WTC11 (cell line): ENCODE measurements at regions not wholly inside any gene's neighbourhood (a gene's known extent, or its start where the extent isn't known, plus 50 kb on each side); places are given as distances from the start of the nearest gene placed in this dataset.

Experiments used
- ATAC-seq: fragments of 200-7000 bp; cut with Tn5 transposase; 2 replicates; pipeline ENCODE4 v1.10.0; 2021; ENCODE audit warnings: mild to moderate bottlenecking, moderate library complexity
- CTCF ChIA-PET: fragments of 300-600 bp; sonication (Branson Sonifier 250); formaldehyde crosslinking; loops from one replicate; lab custom pipeline; 2021; ENCODE audit warnings: antibody characterized with exemption; lab: Charles Lee
- POLR2A ChIA-PET: fragments of 350-600 bp; sonication (Branson Sonifier 250); formaldehyde crosslinking; loops from one replicate; lab custom pipeline; 2021; ENCODE audit warnings: antibody characterized with exemption; lab: Charles Lee
- DNase-seq: peaks from one replicate; pipeline ENCODE4 v3.0.0; 2021; ENCODE audit warnings: low spot score
- H3K27ac Mint-ChIP-seq: 2 replicates; pipeline ENCODE4 v1.8.0; 2021; ENCODE audit warnings: mixed read lengths
- H3K27me3 Mint-ChIP-seq: 2 replicates; pipeline ENCODE4 v1.8.0; 2021; ENCODE audit warnings: low read depth, mild to moderate bottlenecking, moderate library complexity, mixed read lengths
- H3K36me3 Mint-ChIP-seq: 2 replicates; pipeline ENCODE4 v1.8.0; 2021; ENCODE audit warnings: mixed read lengths
- H3K4me1 Mint-ChIP-seq: 2 replicates; pipeline ENCODE4 v1.8.0; 2022; ENCODE audit warnings: mixed read lengths
- H3K4me3 Mint-ChIP-seq: 2 replicates; pipeline ENCODE4 v1.8.0; 2021; ENCODE audit warnings: mild to moderate bottlenecking, moderate library complexity, mixed read lengths
- H3K9me3 Mint-ChIP-seq: 2 replicates; pipeline ENCODE4 v1.8.0; 2021; ENCODE audit warnings: mixed read lengths
- ATF1 ChIP-seq: sonication (generic); formaldehyde crosslinking; IDR thresholded peaks from 2 replicates; pipeline ENCODE4 v1.8.1; 2023; ENCODE audit warnings: mild to moderate bottlenecking, moderate library complexity, missing genetic modification reagents
- CDX4 ChIP-seq: fragments of 250-450 bp; sonication (Bioruptor Pico); IDR thresholded peaks from 2 replicates; pipeline ENCODE4 v1.9.0; 2021; ENCODE audit warnings: moderate library complexity, mild to moderate bottlenecking, inconsistent platforms, borderline replicate concordance
- FOXP1 ChIP-seq: sonication (generic); formaldehyde crosslinking; IDR thresholded peaks from 2 replicates; pipeline ENCODE4 v1.8.0; 2022; ENCODE audit warnings: missing genetic modification reagents, mild to moderate bottlenecking, moderate library complexity, borderline replicate concordance
- HMGXB4 ChIP-seq: sonication (generic); formaldehyde crosslinking; IDR thresholded peaks from 2 replicates; pipeline ENCODE4 v1.8.1; 2023; ENCODE audit warnings: mild to moderate bottlenecking, moderate library complexity, missing genetic modification reagents
- IRF2 ChIP-seq: sonication (generic); formaldehyde crosslinking; IDR thresholded peaks from 2 replicates; pipeline ENCODE4 v1.8.0; 2022; ENCODE audit warnings: low read depth, missing genetic modification reagents, borderline replicate concordance
- KAT7 ChIP-seq: sonication (generic); formaldehyde crosslinking; IDR thresholded peaks from 2 replicates; pipeline ENCODE4 v1.8.1; 2023; ENCODE audit warnings: missing genetic modification reagents, mild to moderate bottlenecking, borderline replicate concordance
- MLX ChIP-seq: sonication (generic); formaldehyde crosslinking; IDR thresholded peaks from 2 replicates; pipeline ENCODE4 v1.8.1; 2023; ENCODE audit warnings: mild to moderate bottlenecking, missing genetic modification reagents, moderate library complexity
- MXD4 ChIP-seq: fragments of 250-450 bp; sonication (Bioruptor Pico); IDR thresholded peaks from 2 replicates; pipeline ENCODE4 v1.8.0; 2021; ENCODE audit warnings: mild to moderate bottlenecking, moderate library complexity, borderline replicate concordance
- NFE2L1 ChIP-seq: sonication (generic); formaldehyde crosslinking; IDR thresholded peaks from 2 replicates; pipeline ENCODE4 v1.8.1; 2023; ENCODE audit warnings: missing genetic modification reagents
- NR2C2 ChIP-seq: sonication (generic); formaldehyde crosslinking; IDR thresholded peaks from 2 replicates; pipeline ENCODE4 v1.8.0; 2022; ENCODE audit warnings: mild to moderate bottlenecking, missing genetic modification reagents
- OVOL2 ChIP-seq: fragments of 250-450 bp; sonication (Bioruptor Pico); IDR thresholded peaks from 2 replicates; pipeline ENCODE4 v1.9.0; 2021; ENCODE audit warnings: mild to moderate bottlenecking, borderline replicate concordance
- PRDM15 ChIP-seq: sonication (generic); formaldehyde crosslinking; IDR thresholded peaks from 2 replicates; pipeline ENCODE4 v1.8.0; 2022; ENCODE audit warnings: missing genetic modification reagents
- PRRX2 ChIP-seq: fragments of 250-450 bp; sonication (Bioruptor Pico); IDR thresholded peaks from 2 replicates; pipeline ENCODE4 v1.8.0; 2021; ENCODE audit warnings: mild to moderate bottlenecking
- TCF7 ChIP-seq: sonication (generic); formaldehyde crosslinking; IDR thresholded peaks from 2 replicates; pipeline ENCODE4 v1.8.0; 2022; ENCODE audit warnings: mild to moderate bottlenecking, low read depth, missing genetic modification reagents, moderate library complexity
- ZNF138 ChIP-seq: sonication (generic); formaldehyde crosslinking; conservative IDR thresholded peaks from 2 replicates; pipeline ENCODE4 v1.8.1; 2022; ENCODE audit warnings: mild to moderate bottlenecking, moderate library complexity, missing genetic modification reagents
- ZNF396 ChIP-seq: fragments of 250-450 bp; sonication (Bioruptor Pico); IDR thresholded peaks from 2 replicates; pipeline ENCODE4 v1.8.0; 2021; ENCODE audit warnings: mild to moderate bottlenecking, moderate library complexity, borderline replicate concordance
- ZNF512 ChIP-seq: sonication (generic); formaldehyde crosslinking; IDR thresholded peaks from 2 replicates; pipeline ENCODE4 v1.8.1; 2022; ENCODE audit warnings: missing genetic modification reagents, borderline replicate concordance
- TF ChIP-seq, protein P1 (sequence below): sonication (generic); formaldehyde crosslinking; IDR thresholded peaks from 2 replicates; pipeline ENCODE4 v1.8.1; 2022; ENCODE audit warnings: low read depth, mild to moderate bottlenecking, moderate library complexity, missing genetic modification reagents, borderline replicate concordance
- TF ChIP-seq, protein P2 (sequence below): fragments of 250-450 bp; sonication (Bioruptor Pico); IDR thresholded peaks from 2 replicates; pipeline ENCODE4 v2.1.2; 2022; ENCODE audit warnings: mild to moderate bottlenecking, moderate library complexity

- TF ChIP-seq, protein P1, sequence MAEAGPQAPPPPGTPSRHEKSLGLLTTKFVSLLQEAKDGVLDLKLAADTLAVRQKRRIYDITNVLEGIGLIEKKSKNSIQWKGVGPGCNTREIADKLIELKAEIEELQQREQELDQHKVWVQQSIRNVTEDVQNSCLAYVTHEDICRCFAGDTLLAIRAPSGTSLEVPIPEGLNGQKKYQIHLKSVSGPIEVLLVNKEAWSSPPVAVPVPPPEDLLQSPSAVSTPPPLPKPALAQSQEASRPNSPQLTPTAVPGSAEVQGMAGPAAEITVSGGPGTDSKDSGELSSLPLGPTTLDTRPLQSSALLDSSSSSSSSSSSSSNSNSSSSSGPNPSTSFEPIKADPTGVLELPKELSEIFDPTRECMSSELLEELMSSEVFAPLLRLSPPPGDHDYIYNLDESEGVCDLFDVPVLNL (CRISPR knock-in tag), result no peak
- no peak for TF ChIP-seq MLX (CRISPR knock-in tag)
- no peak for TF ChIP-seq IRF2 (CRISPR knock-in tag)
- TF ChIP-seq NR2C2, result no peak
- no peak for TF ChIP-seq MXD4 (CRISPR knock-in tag)
- TF ChIP-seq PRDM15 (CRISPR knock-in tag), result no peak
- no peak for TF ChIP-seq ZNF512 (CRISPR knock-in tag)
- TF ChIP-seq ZNF138 (CRISPR knock-in tag), result no peak
- TF ChIP-seq, all 79 proteins: peak for 0
Measured at GRCh38 chr12:34215213-34215892, 193.1 kb downstream of the ALG10 start (continued).

DNA sequence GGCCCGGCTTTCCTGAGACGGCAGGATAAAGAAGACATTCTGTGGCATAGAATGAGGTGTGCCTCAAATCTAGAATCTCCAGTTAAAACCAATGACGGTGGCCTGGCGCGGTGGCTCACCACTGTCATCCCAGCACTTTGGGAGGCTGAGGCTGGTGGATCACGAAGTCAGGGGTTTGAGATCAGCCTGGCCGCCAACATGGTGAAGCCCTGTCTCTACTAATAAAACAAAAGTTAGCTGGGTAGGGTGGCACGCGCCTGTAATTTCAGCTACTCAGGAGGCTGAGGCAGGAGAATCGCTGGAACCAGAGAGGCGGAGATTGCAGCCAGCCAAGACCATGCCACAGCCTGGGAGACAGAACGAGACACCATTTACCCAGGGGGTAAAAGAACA lies 193.6 kb downstream of the ALG10 start:
- no peaks in the 10 kb centered on the region for H3K4me1 Mint-ChIP-seq
- TF ChIP-seq HMGXB4 (CRISPR knock-in tag), result no peak
- no peak for TF ChIP-seq KAT7 (CRISPR knock-in tag)
- no peak for TF ChIP-seq ATF1 (CRISPR knock-in tag)
- TF ChIP-seq TCF7 (CRISPR knock-in tag), result no peak
- TF ChIP-seq OVOL2, result no peak
- no peak for TF ChIP-seq PRRX2 (CRISPR knock-in tag)
- TF ChIP-seq FOXP1 (CRISPR knock-in tag), result no peak
- TF ChIP-seq NFE2L1, result no peak
- TF ChIP-seq, protein P2, sequence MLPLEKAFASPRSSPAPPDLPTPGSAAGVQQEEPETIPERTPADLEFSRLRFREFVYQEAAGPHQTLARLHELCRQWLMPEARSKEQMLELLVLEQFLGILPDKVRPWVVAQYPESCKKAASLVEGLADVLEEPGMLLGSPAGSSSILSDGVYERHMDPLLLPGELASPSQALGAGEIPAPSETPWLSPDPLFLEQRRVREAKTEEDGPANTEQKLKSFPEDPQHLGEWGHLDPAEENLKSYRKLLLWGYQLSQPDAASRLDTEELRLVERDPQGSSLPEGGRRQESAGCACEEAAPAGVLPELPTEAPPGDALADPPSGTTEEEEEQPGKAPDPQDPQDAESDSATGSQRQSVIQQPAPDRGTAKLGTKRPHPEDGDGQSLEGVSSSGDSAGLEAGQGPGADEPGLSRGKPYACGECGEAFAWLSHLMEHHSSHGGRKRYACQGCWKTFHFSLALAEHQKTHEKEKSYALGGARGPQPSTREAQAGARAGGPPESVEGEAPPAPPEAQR, result no peak
- no peak for TF ChIP-seq ZNF396 (CRISPR knock-in tag)
- TF ChIP-seq CDX4 (CRISPR knock-in tag), result no peak
- no peak overlapping the region for H3K4me3 Mint-ChIP-seq
- peaks cover 49% of the 10 kb centered on the region for H3K9me3 Mint-ChIP-seq
- no peak overlapping the region for H3K27ac Mint-ChIP-seq
- peaks cover 2% of the 10 kb centered on the region; the same call in 1 of the 2 replicates for H3K27me3 Mint-ChIP-seq
- POLR2A ChIA-PET, result no interaction called here
- no peak for DNase-seq
- ATAC-seq, result no peak
- peaks cover 57% of the 10 kb centered on the region for H3K36me3 Mint-ChIP-seq
- CTCF ChIA-PET, result no interaction called here
